SK-N-SH (cell line): ENCODE measurements at regions not wholly inside any gene's neighbourhood (a gene's known extent, or its start where the extent isn't known, plus 50 kb on each side); places are given as distances from the start of the nearest gene placed in this dataset.

Experiments used
- CTCF ChIA-PET: fragments of 300-600, 350-600 bp; formaldehyde crosslinking; extraction: SDS; loops from one replicate; lab custom pipeline; 2021; lab: Yijun Ruan, JAX
- POLR2A ChIA-PET: fragments of 350-600 bp; sonication (Branson Sonifier 250); formaldehyde crosslinking; extraction: SDS; loops from one replicate; lab custom pipeline; 2020; ENCODE audit warnings: antibody characterized with exemption, inconsistent platforms; lab: Yijun Ruan, JAX
- DNase-seq: peaks from one replicate; pipeline ENCODE4 v3.0.0; 2012
- H2AFZ ChIP-seq: fragments of 200-600 bp; sonication (generic); 2 replicates; pipeline ENCODE4 v1.8.1; 2016; ENCODE audit warnings: antibody characterized with exemption, mild to moderate bottlenecking, low read depth
- H3F3A ChIP-seq: fragments of 200-600 bp; sonication (generic); replicated peaks from 2 replicates; pipeline ENCODE3; 2016; ENCODE audit warnings: antibody characterized with exemption, mild to moderate bottlenecking; ENCODE audit not compliant: insufficient read depth
- H3K27ac ChIP-seq, 2 experiments: fragments of 200-500 bp in 1 of 2; fragments of 200-600 bp in 1 of 2; sonication (Bioruptor generic) in 1 of 2; sonication (generic), shearing (Covaris generic) in 1 of 2; 2 replicates each; pipeline versions ENCODE4 v1.5.1 to v1.6.1; 2014 to 2016; ENCODE audit warnings: low read depth in 2 of 2, inconsistent platforms in 1 of 2, low read length in 1 of 2, mild to moderate bottlenecking in 1 of 2, mixed read lengths in 1 of 2
- H3K27me3 ChIP-seq: fragments of 200-600 bp; sonication (generic), shearing (Covaris generic); 2 replicates; pipeline ENCODE4 v1.6.1; 2016; ENCODE audit warnings: mixed run types; ENCODE audit not compliant: insufficient read depth
- H3K36me3 ChIP-seq, 2 experiments: fragments of 200-500 bp in 1 of 2; fragments of 200-600 bp in 1 of 2; sonication (Bioruptor generic) in 1 of 2; sonication (generic) in 1 of 2; replicated peaks in 1 of 2; 2 replicates each; pipeline versions ENCODE3 to v1.5.1; 2014 to 2016; ENCODE audit warnings: low read length in 1 of 2, mild to moderate bottlenecking in 1 of 2; ENCODE audit not compliant: insufficient read depth in 2 of 2, control insufficient read depth in 1 of 2
- H3K4me1 ChIP-seq, 2 experiments: fragments of 200-500 bp in 1 of 2; fragments of 200-600 bp in 1 of 2; sonication (Bioruptor generic) in 1 of 2; sonication (generic), shearing (Covaris generic) in 1 of 2; 2 replicates each; pipeline versions ENCODE4 v1.5.1 to v1.6.1; 2014 to 2016; ENCODE audit warnings: low read depth in 1 of 2, low read length in 1 of 2, mixed run types in 1 of 2; ENCODE audit not compliant: insufficient read depth in 2 of 2, control insufficient read depth in 1 of 2
- H3K4me2 ChIP-seq: fragments of 200-600 bp; sonication (generic), shearing (Covaris generic); 2 replicates; pipeline ENCODE4 v1.6.1; 2017; ENCODE audit warnings: mixed run types
- H3K4me3 ChIP-seq, 2 experiments: fragments of 200-500 bp in 1 of 2; fragments of 200-600 bp in 1 of 2; sonication (Bioruptor generic) in 1 of 2; sonication (generic), shearing (Covaris generic) in 1 of 2; 2 replicates each; pipeline versions ENCODE4 v1.5.1 to v1.8.1; 2014 to 2016; ENCODE audit warnings: low read depth in 2 of 2, inconsistent platforms in 1 of 2, low read length in 1 of 2, mild to moderate bottlenecking in 1 of 2, mixed read lengths in 1 of 2, moderate library complexity in 1 of 2
- H3K79me2 ChIP-seq: fragments of 200-600 bp; sonication (generic); 2 replicates; pipeline ENCODE4 v1.8.1; 2017; ENCODE audit warnings: mild to moderate bottlenecking; ENCODE audit not compliant: insufficient read depth
- H3K9ac ChIP-seq: fragments of 200-600 bp; sonication (generic); 2 replicates; pipeline ENCODE4 v1.6.1; 2017; ENCODE audit warnings: mixed run types
- H3K9me2 ChIP-seq: fragments of 200-600 bp; sonication (generic); 2 replicates; pipeline ENCODE4 v1.6.1; 2017; ENCODE audit warnings: mixed run types
- H3K9me3 ChIP-seq: fragments of 200-600 bp; sonication (generic); 2 replicates; pipeline ENCODE4 v1.6.1; 2017; ENCODE audit warnings: mixed run types, mild to moderate bottlenecking, moderate library complexity
- H4K20me1 ChIP-seq: fragments of 200-600 bp; sonication (generic); 2 replicates; pipeline ENCODE4 v1.6.1; 2017; ENCODE audit warnings: mild to moderate bottlenecking, mixed run types; ENCODE audit not compliant: insufficient read depth
- EZH2phosphoT487 ChIP-seq: fragments of 200-600 bp; sonication (generic); IDR thresholded peaks from 2 replicates; pipeline ENCODE4 v1.6.1; 2017; ENCODE audit warnings: low read depth, mixed run types, mild to moderate bottlenecking, antibody characterized with exemption, moderate library complexity, borderline replicate concordance
- FOSL2 ChIP-seq: IDR thresholded peaks from 2 replicates; pipeline ENCODE4 v1.4.0; 2012; ENCODE audit warnings: low read depth, mild to moderate bottlenecking, moderate library complexity, borderline replicate concordance
- GATA2 ChIP-seq: sonication (generic); formaldehyde crosslinking; IDR thresholded peaks from 2 replicates; pipeline ENCODE4 v1.5.0; 2020; ENCODE audit warnings: mild to moderate bottlenecking, missing genetic modification reagents
- MXI1 ChIP-seq: IDR thresholded peaks from 2 replicates; pipeline ENCODE4 v1.6.1; 2012; ENCODE audit warnings: mild to moderate bottlenecking, low read depth, low read length, improper control_type of control experiment
- NFIC ChIP-seq: IDR thresholded peaks from 2 replicates; pipeline ENCODE4 v1.4.0; 2012; ENCODE audit warnings: borderline replicate concordance
- RFX5 ChIP-seq: IDR thresholded peaks from 2 replicates; pipeline ENCODE4 v1.6.1; 2012; ENCODE audit warnings: mild to moderate bottlenecking, improper control_type of control experiment, low read length
- SIN3A ChIP-seq: IDR thresholded peaks from 2 replicates; pipeline ENCODE4 v1.6.1; 2012; ENCODE audit warnings: low read depth, mild to moderate bottlenecking, low read length, moderate library complexity, borderline replicate concordance
- SMC3 ChIP-seq: IDR thresholded peaks from 2 replicates; pipeline ENCODE4 v1.6.1; 2012; ENCODE audit warnings: low read depth, low read length, improper control_type of control experiment
- TEAD4 ChIP-seq: IDR thresholded peaks from 2 replicates; pipeline ENCODE4 v1.4.0; 2012; ENCODE audit warnings: mild to moderate bottlenecking, borderline replicate concordance; ENCODE audit not compliant: insufficient read depth
- WGBS: methylation state at CpG from one replicate; pipeline ENCODE4 v1.1.6; 2017; ENCODE audit warnings: low lambda C conversion rate; 5-methylcytosine and 5-hydroxymethylcytosine counted together
- TF ChIP-seq, protein P1 (sequence below): IDR thresholded peaks from 2 replicates; pipeline ENCODE4 v1.4.0; 2012; ENCODE audit warnings: low read depth, borderline replicate concordance
- TF ChIP-seq, protein P2 (sequence below): IDR thresholded peaks from 2 replicates; pipeline ENCODE4; 2012

DNA sequence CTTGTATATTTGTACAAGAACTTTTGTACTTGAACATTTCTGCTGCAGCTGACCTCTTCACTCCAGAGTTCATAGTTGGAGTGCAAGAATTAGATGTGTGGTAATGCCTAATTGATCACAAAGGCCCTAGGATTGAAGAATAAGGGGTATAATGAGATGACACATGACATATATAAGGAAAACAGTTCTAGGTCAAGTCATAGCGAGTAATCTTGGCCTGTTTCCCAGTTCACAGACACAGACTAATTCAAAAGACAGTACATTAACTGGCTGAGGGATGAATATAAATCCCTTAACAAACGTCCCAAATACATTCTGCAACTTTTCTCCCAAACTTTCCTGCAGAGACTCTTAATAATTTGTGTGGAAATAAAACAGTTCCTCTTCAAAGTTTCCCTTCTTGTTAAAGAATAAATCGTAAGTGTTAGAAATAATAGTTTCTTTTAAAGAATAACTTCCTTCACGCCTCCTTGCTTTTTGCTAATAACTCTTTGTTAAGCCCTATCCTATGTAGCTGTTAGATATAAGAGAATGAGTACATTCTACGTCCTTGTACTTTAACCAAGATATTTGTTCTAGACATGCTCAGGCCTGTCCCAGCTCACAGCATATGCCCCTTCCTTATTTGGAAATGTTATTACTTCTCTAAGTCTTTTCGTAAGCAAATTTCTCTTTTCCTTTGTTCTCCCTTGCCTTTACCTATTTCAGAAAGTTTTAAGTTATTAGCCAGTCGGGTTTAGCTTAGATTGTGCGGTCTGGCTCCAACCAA is 556.4 kb upstream of the CTNND2 start:
- H3K9ac ChIP-seq: no peak overlapping the region
- POLR2A ChIA-PET: no interaction called here
- no peak overlapping the region for H3K27ac ChIP-seq
- no peak for DNase-seq
- H3K4me2 ChIP-seq: no peak overlapping the region
- H3K27me3 ChIP-seq: no peaks in the 10 kb centered on the region
- TF ChIP-seq MXI1 (no peak), TEAD4 (no peak), NFIC (no peak), GATA2 (CRISPR knock-in tag) (no peak), FOSL2 (no peak), SMC3 (no peak), RFX5 (no peak), EZH2phosphoT487 (no peak)
- TF ChIP-seq, protein P1, sequence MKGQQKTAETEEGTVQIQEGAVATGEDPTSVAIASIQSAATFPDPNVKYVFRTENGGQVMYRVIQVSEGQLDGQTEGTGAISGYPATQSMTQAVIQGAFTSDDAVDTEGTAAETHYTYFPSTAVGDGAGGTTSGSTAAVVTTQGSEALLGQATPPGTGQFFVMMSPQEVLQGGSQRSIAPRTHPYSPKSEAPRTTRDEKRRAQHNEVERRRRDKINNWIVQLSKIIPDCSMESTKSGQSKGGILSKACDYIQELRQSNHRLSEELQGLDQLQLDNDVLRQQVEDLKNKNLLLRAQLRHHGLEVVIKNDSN: no peak
- no peaks in the 10 kb centered on the region for H4K20me1 ChIP-seq
- no peak overlapping the region for H3K4me3 ChIP-seq
- H3K9me2 ChIP-seq: no peaks in the 10 kb centered on the region
- no peaks in the 10 kb centered on the region for H3K9me3 ChIP-seq
- 1% methylated on average over 8 of the region's 8 CpGs for WGBS
- H3K4me1 ChIP-seq: no peaks in the 10 kb centered on the region
- H2AFZ ChIP-seq: no peak overlapping the region
- no peaks in the 10 kb centered on the region for H3K79me2 ChIP-seq
- no peaks in the 10 kb centered on the region for H3F3A ChIP-seq
- H3K36me3 ChIP-seq: no peaks in the 10 kb centered on the region
- CTCF ChIA-PET: interaction anchor here (0.9 kb wide), 1 partner anchor 25 kb away, joined by 3 read pairs; no protein-coding TSS in a partner anchor

DNA sequence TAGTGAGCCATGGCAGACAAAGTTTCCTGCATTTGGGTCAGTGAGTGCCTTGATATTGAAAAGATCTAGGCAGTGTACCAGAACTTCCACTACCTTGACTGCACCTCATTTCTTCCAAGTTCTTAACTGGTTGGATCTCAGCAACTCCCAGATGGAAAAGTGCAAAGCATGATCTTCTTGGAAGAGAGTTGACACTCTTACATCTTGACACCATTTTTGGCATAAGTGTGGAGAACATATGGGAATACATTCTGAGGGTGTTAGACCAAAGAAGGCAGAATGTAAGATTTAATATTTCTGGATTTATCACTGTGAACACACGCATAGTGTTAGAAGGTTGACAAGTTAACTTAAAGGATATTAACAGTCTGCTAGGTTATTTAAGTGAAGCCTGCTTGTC is 555.1 kb upstream of the CTNND2 start:
- no peak overlapping the region for H2AFZ ChIP-seq
- WGBS: 37% methylated on average over 1 of the region's 1 CpG
- TF ChIP-seq, protein P2, sequence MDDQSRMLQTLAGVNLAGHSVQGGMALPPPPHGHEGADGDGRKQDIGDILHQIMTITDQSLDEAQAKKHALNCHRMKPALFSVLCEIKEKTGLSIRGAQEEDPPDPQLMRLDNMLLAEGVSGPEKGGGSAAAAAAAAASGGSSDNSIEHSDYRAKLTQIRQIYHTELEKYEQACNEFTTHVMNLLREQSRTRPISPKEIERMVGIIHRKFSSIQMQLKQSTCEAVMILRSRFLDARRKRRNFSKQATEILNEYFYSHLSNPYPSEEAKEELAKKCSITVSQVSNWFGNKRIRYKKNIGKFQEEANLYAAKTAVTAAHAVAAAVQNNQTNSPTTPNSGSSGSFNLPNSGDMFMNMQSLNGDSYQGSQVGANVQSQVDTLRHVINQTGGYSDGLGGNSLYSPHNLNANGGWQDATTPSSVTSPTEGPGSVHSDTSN: no peak
- TF ChIP-seq EZH2phosphoT487 (no peak), SIN3A (no peak)
- H3K4me1 ChIP-seq: no peaks in the 10 kb centered on the region
- no peaks in the 10 kb centered on the region for H3K27me3 ChIP-seq
- no peaks in the 10 kb centered on the region for H3K36me3 ChIP-seq
- H3K9me3 ChIP-seq: no peaks in the 10 kb centered on the region
- no peaks in the 10 kb centered on the region for H3F3A ChIP-seq
- no peak overlapping the region for H3K4me2 ChIP-seq
- H3K4me3 ChIP-seq: no peak overlapping the region
- no peak overlapping the region for H3K9ac ChIP-seq
- H3K27ac ChIP-seq: no peak overlapping the region
- ChIA-PET CTCF (no interaction called here), POLR2A (no interaction called here)
- no peaks in the 10 kb centered on the region for H4K20me1 ChIP-seq
- H3K79me2 ChIP-seq: no peaks in the 10 kb centered on the region
- DNase-seq: no peak
- no peaks in the 10 kb centered on the region for H3K9me2 ChIP-seq
